D721Med (cell line): ENCODE measurements at regions not wholly inside any gene's neighbourhood (a gene's known extent, or its start where the extent isn't known, plus 50 kb on each side); places are given as distances from the start of the nearest gene placed in this dataset.

Source experiments
- DNase-seq: peaks from one replicate; pipeline ENCODE4 v3.0.0; 2011; ENCODE audit warnings: low spot score; ENCODE audit not compliant: insufficient read length
- FAIRE-seq: peaks from 2 replicates; lab custom pipeline; 2011; peaks lifted over from hg19 to GRCh38; lab: Jason Lieb, UNC
- TF ChIP-seq, protein P1 (sequence below): IDR thresholded peaks from 2 replicates; pipeline ENCODE4 v1.5.1; 2012; ENCODE audit warnings: mild to moderate bottlenecking, control low read depth; ENCODE audit not compliant: insufficient read depth; ENCODE audit errors: missing control alignments

DNA sequence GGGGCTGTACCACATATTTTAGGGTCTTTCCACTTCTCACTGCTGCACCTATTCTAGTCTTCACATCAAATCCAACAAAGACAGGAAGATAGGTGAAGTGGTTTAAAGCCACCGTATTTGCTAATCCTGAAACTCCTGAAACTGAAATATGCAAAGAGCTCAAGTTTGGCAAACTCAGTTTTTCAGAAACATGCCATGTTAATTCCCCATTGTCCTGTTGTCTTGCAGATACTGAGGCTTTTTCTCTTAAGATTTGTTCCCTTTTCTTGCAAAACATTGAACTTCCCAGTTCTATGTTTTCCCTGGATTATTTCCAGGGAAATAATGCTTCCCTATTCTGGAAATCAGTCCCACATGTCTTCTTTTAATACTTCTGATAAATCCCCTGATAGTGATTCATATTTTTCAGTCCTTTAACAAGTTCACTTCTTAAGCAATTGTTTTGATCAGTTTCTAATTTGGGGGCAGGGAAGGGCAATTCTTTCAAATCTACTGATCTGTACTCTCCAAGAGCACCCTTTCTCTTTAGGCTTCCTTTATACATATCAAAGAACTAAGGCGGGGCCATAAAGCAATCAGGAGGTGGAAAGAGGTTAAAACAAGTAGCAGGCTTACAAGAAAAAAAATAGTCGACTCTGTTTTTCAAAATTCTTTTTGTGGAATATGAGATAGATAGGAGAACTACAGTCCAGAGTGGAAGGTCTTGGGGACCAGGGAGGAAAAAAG is 648.5 kb downstream of the BNC2 start:
- no peak for FAIRE-seq
- TF ChIP-seq, protein P1, sequence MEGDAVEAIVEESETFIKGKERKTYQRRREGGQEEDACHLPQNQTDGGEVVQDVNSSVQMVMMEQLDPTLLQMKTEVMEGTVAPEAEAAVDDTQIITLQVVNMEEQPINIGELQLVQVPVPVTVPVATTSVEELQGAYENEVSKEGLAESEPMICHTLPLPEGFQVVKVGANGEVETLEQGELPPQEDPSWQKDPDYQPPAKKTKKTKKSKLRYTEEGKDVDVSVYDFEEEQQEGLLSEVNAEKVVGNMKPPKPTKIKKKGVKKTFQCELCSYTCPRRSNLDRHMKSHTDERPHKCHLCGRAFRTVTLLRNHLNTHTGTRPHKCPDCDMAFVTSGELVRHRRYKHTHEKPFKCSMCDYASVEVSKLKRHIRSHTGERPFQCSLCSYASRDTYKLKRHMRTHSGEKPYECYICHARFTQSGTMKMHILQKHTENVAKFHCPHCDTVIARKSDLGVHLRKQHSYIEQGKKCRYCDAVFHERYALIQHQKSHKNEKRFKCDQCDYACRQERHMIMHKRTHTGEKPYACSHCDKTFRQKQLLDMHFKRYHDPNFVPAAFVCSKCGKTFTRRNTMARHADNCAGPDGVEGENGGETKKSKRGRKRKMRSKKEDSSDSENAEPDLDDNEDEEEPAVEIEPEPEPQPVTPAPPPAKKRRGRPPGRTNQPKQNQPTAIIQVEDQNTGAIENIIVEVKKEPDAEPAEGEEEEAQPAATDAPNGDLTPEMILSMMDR, result no peak
- DNase-seq, result no peak

DNA sequence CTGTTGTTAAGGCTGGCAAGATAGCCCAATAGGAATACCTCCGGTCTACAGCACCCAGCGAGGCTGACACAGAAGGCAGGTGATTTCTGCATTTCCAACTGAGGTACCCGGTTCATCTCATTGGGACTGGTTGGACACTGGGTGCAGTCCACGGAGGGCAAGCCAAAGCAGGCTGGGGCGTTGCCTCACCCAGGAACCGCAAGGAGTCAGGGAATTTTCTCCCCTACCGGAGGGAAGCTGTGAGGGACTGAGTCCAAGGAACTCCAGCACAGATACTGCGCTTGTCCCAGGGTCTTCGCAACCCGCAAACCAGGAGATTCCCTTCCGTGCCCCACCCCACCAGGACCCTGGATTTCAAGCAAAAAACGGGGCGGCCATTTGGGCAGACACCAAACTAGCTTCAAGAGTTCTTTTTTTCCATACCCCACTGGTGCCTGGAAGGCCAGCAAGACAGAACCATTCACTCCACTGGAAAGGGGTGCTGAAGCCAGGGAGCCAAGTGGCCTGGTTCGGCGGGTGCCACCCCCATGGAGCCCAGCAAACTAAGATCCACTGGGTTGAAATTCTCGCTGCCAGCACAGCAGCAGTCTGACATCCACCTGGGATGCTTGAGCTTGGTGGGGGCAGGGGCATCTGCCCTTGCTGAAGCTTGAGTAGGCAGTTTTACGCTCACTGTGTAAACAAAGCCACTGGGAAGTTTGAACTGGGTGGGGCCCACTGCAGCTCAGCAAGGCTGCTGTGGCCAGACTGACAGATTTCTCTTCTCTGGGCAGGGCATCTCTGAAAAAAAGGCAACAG is 647.2 kb downstream of the BNC2 start:
- DNase-seq (no peak), FAIRE-seq (no peak)
- TF ChIP-seq, protein P1, result no peak

DNA sequence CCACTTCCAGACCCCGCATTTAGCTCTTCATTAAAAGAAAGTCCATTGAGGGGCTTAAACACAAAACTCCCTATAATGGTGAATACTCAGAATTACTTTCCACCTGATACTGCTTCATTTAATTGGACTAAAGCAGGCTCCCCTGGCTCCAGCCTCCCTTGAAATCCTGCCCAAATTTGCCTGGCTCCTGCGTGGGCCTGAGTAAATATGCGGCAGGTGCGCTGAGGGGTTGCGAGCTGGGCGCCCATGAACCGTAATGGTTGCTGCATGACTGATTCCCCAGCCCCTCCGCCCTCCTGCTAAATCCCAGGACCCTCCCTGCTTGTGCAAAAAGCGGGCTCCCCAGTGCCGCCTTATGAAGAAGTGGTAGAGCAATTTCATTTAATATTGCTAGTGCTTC is 639.7 kb downstream of the BNC2 start:
- no peak for DNase-seq
- TF ChIP-seq, protein P1, result no peak
- no peak for FAIRE-seq

DNA sequence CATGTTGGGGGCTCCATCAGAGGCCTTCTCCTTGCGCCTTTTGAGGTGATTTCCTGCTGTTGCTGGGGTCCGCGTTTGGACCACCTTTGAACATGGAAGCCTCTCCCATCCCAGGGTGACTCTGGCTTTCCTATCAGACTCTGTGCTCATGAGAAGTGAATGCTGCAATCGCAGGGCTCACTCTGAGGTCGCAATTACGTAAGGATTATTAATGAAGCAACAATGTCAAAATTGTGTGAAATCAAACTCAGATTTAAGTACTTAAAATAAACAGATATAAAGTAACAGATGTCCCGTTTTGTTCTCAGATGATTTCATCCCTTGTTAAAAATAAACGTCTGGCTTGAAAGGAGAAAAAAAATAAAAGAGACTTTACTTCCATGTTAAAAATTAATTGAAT is 634.2 kb downstream of the BNC2 start:
- TF ChIP-seq, protein P1, result no peak
- no peak for DNase-seq
- FAIRE-seq, result no peak

DNA sequence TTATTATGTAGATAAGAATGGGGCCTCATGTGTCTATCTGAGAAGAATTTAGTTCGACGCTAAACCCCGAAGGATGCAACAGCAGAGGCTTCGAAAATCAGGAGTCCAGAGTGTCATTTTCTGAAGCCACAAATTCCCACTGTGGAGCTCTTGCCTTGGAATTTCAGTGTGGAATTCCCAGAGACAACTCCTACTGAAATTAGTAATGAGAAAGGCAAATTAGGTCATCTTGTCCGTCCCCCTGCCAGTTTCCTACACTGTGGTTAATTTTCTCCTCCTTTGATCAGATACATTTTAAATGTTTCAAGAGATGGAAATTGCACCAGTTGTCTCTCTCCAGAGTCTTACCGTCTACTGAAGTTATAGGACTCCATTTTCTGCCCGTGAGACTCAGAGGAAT is 633.6 kb downstream of the BNC2 start:
- FAIRE-seq (no peak), DNase-seq (no peak)
- TF ChIP-seq, protein P1, result no peak

DNA sequence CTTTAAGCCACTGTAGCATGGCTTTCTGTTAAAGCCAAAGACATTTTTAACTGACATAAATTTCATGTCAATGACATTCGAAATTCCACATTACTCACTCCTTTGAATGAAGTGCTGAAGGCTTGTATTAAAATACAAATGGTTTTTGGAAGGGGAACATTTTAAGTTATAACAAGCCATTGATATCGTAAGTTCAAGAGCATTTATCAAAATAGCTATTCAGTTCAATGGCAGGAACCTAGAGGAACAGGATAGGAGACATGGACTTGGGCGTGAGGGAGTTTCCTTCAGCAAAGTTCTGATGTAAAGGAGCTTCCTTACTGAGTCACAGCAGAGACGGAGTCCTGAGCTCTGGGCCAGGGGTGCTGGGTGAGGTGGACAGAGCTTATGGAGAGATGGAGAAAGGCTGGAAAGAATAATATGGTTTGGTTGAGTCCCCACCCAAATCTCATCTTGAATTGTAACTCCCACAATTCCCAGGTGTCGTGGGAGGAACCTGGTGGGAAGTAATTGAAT is 631.8 kb downstream of the BNC2 start:
- DNase-seq (no peak), FAIRE-seq (no peak)

More for the DNA sequence above, 631.8 kb downstream of the BNC2 start:
- TF ChIP-seq, protein P1, result no peak
